ENCODE measurements at regions not wholly inside any gene's neighbourhood (a gene's known extent, or its start where the extent isn't known, plus 50 kb on each side); places are given as distances from the start of the nearest gene placed in this dataset.

DNA sequence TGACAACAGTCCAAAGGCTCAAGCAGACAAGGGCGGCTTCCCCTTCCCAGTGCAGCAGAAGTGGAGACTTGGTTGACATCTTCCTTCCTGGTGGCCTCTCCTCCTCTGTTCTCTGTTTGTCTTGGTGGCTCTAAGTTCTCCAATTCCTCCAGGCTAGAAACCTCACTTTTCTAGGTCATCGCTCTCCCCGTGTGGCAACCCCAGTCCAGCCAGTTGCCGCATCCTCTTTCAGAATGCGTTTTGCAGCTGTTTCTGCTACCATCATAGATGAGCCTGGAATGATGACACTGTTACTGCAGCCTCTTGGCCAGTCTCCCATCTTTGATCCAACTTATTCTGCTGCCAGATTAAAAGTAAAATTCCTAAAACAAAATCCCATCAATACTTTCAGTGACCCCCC is 201.5 kb downstream of the TRIM29 start:
- no peak for DNase-seq

DNA sequence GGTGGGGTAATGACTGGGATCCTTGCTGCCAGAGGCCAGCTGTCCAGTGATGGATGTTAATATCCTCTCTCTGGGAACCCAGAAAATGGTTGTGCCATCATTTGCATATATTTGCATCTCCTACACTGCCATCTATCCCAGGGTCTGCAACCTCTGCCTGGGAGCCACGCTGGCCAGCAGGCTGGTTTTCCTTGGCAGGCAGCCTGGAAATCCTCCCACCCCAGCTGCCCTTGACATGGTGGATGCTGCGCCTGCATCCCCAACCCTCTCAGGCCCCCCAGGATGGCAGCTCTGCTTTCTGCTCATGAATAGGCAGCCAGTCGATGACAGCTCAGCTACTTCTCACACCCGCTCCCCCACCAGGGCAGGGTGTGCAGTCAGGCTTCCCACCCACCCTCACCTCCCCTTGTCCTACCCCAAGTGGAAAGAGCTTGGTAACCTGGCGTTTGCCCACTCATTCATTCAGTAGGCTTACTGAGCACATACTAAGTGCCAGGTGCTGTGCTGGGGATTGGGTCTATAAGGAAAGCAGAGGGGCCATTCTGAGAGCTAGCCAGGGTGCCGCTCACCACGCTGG is 202.5 kb downstream of the TRIM29 start:
- no peak for DNase-seq

DNA sequence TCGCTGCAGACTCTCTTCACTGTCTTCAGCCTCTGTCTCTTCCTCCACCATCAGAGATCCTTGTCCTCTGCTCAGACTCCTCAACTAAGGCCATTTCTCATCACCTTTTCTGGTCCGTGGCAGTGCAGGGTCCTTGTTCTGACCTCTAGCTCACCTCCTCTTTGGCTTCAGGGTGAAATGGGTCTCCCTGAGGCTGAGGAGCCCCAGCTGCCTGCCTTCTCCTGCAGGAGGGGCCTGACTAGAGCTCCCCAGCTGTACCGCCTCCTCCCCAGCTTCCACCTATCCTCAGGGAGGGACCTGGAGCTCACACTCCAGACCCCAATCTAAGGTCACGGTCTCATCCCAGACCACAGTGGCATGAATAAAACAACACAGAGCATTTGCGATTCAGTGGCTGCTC is 203.0 kb downstream of the TRIM29 start:
- no peak for DNase-seq

DNA sequence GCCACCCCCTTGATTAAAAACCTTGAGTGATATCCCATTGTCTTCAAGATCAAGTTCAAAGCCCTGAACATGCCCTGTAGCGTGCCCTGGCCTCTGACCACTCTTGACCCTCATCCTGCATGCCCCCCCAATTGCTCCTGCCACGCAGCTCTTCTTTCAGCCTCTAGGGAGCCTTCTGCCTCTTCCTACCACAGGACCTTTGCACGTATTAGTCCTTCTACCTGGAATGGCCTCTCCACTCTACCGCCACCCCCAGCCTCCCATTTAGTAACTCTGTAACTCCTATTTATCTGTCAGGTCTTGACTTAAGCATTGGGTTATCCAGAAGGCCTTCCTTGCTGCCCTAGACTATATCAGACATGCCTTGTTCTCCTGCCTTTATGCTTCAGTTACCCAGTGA is 203.6 kb downstream of the TRIM29 start:
- no peak for DNase-seq

DNA sequence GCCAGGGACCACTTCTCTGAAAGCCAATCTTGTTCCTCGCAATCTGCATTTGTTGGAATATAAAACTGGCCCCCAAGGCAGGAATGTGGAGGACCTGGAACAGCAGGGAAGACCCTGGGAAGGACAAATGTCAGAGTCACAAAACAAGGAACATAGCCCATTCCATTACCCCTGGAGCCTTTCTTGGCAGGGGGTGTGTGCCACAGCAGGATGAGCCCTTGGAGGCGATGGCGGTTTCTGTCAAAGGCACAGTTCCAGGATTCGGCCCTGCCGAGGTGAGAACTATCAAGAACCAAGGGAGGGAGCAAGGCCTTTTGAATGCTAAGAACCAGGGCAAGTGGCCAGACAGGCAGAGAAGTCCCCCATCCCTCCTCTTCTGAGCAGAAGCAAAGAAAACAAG is 204.3 kb downstream of the TRIM29 start:
- no peak for DNase-seq

DNA sequence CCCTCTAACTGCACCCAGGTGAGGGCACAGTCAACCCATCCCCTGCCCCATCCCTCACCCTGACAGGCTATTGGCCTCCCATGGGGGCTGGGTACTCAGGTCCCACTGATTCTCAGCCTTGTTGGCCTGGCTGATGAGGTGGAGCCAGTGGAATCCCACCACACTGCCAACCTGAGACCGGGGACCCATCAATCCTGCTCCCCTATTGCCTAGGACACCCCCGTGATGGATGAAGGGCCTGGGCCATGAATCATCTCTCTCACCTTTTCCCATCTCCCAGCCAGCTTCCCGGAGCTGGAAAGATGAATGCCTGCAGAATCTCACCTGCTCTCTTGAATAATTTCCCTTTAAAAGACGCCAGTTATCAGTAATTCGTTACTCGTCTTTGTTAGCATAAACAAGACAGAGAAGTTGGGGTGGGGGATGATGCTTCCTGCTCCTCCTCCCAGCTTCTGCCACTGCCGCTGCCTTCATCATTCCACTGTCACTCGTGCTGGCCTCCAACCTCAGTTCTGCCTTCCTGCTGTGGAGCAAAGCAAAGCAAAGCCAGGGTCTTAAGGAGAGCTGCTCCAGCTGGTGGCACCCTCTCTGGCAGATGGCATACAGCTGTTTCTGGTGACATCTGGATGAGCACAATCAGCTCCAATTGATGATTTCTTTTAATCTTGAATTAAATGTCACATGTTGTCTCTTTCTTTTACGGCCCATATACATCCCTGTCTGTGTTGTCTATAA is 204.0 kb upstream of the NECTIN1 start:
- no peak for DNase-seq

DNA sequence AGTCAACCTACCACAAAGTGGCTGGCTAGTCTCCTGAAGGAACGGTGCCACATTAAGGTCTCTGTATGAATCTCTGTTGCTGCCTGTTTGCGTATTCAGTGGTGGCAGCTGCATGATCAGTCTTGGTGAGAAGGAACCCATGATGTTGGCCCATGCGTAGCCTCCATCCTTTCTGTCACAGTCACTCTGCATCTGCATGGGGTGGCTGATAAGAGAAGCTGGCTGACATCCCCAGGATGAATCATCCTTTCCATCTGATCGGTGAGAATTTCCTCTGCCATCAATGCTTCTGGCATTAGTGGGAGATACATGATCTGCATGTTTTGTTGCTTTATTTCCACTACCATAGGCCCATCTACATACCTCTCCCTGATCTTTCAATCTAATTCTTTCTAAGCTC is 199.0 kb upstream of the NECTIN1 start:
- DNase-seq = no peak

DNA sequence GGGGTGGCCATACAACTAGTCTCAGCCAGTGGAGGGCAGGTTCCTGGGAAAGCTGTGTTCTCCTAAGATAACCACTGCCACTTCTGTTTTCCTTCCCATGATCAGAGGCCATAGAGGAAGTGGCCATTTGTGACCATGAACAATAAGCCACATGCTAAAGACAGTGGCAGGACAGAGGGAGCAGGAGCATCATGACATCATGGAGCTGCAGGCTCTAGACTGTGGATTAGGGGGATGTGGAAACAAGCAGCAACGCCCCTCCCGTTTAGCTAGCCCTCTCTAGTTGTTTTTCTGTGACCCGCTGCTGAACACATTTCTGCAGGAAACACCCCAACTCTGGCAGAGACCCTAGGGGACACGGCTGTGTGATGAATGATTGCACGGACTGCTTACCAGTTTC is 195.0 kb upstream of the NECTIN1 start:
- DNase-seq = no peak

DNA sequence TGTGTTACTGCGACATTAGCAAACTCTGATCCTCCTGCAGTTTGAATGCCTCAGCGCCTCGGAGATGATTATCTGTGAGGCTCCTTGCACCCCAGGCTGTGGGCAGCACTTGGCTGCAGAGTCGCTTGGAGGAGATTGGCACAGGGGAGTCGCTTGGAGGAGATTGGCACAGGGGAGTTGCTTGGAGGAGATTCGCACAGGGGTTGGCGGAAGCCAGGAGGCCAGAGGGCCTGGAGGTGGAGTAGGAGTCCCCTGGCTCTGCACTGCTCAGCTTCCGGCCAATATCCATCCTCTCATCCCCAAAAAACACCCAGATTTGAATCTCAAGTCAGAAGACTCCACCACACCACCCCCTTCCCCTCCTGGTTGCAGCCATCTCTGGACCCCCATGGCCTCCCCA is 192.6 kb upstream of the NECTIN1 start:
- DNase-seq = no peak

DNA sequence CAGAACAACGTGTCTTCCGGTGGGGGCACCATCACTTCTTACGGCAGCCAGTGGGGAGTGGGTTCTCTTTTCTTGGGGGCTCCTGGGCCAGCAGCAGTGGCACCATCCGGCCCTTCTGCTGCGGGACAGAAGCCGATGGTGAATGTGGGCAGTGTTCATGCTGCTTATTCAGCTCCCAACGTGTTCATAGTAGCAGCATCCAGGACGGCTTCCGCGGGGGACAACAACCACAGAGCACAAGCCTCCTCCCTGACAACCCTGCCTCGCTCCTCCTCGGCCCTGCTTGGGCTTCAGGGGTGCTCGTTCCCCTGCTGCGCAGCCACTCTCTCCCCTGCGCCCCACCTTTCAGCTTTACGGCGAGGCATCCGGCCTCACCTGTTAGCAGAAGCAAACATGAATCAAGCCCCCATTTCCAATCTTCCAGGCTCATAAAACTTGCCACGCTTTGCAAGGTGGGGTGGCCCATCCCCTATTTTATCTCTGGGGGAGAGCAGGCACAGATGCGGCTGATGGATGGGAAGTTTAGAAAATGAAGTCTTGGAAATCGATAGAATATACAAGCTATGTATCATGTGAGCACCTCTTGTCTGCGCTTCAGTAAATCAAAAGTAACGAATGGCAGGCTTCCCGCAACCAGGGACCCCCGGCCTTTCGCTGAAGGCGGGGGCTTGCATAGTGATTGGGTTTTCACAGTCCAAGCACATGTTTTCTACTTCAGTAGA is 191.8 kb upstream of the NECTIN1 start:
- no peak for DNase-seq

DNA sequence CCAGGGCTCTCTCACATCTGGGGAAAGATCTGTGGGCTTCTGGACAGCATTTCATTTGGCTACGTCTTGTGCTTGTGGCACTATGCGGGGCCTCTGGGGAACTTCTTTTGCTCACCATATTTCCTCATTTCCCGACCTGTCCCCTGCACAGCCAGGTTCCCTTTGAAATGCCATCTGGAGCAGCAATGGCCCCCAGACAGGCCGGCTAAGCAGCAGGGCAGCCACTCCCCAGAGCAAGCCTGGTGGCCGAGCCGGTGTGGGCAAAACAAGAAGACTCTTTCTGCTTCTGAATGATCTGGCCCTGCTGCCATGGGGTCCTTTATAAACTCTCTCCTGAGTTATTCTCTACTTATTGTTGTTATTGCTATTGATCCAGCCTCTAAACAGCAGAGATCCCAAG is 190.7 kb upstream of the NECTIN1 start:
- no peak for DNase-seq

DNA sequence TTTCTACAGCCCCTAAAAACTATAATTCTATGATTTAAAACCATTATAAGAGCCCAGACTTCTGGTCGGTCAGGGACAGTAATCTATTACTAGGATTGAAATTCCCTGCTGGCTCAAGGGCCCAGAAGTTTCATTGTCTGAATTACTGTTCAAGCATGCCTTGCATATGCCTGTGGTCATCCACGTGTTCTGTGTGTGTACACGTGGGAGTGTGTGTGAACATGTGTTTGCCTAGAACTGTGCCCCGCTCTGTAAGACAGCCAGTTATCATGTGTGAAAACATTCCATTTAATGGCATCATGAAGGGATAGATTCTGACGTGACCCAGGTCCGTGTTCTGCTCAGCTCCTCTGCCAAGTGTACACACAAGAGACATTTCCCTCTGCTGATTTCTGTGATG is 189.3 kb upstream of the NECTIN1 start:
- DNase-seq = no peak

DNA sequence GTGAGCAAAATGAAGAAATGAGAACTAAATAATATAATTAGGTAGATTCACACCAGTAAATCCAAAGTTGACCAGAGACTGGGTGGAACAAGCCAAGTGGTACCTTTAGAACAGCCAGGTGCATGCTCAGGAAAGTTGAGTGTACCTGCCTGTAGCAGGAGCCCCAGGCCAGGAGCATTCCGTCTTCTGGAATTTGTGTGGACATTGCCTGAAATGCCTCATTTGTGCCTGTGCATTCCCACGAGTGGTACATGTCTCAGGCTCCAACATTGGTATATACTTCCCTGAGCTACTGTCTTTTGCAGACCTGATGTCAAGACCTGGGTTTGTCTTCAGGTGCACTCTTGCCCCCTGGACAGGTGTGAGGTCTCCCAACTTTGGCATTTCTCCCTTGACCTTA is 187.6 kb upstream of the NECTIN1 start:
- DNase-seq = no peak

DNA sequence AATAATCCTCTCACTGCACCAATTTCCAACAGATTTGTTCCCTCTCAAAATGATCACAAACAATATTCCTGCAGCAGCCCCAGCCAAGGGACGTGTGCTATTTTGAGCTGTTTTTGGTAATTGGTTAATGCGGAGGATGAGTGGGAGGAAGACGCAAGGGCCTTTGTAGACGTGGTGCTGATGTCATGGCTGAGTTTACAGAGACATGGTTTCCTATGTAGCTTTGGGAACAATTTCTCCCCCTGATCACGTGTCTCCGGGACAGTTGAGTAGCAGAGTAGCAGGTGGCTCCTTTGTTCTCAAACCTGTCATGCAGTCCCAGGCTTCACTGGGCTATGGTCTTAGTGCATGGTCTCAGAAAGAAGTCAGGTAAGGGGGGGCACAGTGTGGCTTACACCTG is 183.2 kb upstream of the NECTIN1 start:
- peak; percentile 48 to 62 for DNase-seq

DNA sequence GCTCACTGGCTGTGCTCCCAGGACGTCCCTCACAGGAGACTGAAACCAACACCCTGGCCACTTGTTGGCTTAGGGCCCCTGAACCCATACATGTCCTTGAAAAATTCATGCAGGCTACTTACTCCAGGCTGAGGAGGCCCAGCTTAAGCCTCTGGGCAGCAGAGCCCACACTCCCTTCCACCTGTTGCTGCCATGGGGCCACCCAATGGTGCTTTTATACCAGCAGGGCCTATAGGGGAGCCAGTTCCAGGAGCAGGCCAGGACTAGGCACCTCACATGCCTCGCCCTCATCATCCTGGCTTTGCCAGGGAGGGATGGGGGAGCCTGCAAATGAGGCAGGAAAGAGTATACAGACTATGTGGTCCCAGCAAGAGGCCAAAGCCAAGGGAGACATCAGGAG is 181.7 kb upstream of the NECTIN1 start:
- DNase-seq = no peak

DNA sequence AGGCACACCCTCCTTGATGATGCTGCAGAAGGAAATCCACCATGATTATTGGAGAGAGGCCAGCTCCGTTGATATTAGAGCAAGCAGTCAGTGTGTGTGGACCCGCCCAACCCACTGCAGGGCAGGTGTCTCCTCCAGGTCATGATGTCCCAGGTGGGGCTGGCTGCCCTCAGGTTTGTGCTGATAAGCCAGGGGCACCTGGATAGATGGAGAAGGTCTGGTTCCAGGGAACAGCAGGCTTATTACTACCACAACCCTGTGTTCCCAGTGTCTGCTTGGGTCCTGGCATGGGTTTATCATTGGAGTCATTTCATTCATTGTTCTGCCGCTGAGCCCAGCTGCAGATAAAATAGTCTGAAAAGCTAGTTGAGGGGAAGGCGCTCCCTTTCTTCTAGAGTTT is 181.1 kb upstream of the NECTIN1 start:
- no peak for DNase-seq

DNA sequence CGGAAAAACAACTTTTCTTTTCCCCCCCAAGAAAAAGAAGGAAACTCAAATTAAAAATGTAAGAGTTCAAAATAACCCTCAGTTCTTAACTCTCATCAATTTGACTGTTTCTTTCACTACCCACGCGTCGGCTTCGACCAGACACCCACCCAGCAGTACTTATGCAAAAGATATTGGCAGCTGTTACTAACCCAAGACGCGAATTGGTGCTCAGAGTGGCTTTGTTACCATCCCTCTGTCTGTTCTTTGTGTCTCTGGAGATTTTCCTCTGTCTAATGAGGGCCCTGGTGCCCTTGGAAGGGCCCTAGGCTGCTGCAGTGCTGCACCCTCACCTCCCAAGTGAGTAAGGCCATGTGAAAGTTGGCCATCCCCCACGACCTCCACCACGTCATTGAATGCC is 180.5 kb upstream of the NECTIN1 start:
- no peak for DNase-seq

DNA sequence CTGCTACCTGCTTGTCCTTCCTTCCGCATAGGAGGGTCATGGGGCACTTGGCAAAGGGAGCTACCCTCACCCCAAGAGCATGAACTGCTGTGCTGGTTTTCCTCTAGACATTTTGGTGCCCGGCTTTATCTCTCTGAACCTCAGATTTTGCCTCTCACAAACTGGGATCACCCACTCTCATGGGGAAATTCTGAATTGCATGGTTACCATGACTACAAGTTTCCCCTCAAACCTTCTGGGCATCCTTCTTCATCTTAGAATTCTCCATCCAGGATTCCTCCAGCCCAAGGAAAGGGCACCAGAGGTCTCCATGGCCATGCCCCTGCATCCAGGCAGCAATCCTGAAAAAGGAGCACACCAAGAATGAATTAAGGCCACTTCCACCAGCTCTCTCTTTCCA is 180.1 kb upstream of the NECTIN1 start:
- DNase-seq = no peak

DNA sequence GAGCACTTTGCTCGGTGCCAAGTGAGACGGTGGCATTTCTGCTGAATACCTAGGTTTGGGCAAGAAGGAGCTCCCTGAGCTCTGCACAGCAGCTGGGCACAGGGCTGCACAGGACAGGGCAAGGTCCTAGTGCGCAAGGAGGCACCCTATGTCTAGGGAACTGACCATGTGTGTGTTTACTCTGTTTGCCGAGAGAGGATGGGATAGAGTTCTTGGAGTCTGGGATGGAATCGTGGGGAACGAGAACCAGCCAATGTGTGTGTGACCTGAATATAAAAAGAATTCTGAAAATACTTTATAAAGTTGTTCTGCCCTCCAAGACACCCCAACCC is 179.5 kb upstream of the NECTIN1 start:
- no peak for DNase-seq

DNA sequence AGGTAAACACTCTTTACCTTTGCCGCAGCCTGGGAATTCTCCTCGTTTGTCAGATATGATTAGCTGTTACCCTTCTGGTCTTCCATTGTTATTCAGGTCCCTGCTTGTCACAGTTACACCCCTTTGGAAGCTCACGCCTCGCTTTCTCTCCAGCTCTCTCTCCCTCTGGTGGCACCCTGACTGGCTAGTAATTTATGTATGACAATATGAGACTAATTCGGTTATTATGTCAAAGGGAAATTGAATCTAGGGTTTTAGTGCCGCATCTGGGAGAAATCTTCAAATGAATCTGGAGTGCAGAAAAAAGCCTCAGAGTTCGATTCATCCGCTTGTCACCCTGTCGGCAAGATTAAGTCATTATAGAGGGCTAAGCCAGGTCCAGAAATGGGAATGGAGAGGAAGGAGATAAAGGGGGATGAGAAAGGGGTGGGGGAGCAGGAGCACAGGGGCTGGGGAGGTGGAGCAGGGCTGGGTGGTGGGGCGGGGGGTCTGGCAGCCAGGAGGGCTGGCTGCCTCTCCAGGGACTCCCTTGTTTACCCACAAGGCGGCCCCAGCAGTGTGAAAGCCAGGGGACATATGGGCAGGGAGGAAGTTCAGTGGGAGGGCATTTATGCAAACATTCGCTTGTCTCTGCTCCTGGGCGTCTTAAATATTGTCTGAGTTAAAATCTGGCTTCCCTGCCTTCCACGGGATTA is 179.0 kb upstream of the NECTIN1 start:
- DNase-seq = no peak

DNA sequence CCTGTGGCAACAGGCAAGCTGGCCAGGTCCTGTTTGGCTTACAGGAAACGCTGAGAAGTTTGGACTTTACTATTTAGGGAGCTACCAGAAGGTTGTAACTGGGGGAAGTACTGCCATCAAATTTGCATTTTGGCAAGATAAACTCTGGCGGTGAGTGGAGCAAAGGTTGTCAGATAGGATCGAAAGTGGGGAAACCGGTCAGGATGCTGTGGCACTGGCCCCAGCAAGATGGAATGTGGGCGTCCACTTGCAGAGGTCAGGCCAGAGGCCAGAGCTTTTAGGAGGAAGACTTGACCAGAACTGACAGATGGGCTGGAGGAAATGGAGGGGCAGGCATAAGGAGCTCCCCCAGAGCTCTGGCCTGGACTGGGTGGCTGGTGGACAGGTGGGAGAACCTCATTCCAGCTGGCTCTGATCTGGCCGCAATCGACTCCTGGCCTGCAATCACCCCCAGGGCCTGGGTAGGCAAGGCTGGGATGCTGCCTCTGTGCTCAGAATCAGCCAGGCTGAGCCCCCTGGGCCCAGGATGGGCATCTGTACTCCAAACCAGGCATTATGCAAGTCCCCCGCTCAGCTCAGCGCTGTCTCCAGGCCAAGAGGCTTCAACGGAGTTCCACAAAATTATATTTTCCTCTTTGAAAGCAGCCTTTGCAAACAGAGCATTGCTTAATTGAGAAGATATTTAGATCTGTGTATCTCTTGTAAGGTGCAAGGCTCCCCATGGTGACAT is 178.3 kb upstream of the NECTIN1 start:
- DNase-seq = no peak

DNA sequence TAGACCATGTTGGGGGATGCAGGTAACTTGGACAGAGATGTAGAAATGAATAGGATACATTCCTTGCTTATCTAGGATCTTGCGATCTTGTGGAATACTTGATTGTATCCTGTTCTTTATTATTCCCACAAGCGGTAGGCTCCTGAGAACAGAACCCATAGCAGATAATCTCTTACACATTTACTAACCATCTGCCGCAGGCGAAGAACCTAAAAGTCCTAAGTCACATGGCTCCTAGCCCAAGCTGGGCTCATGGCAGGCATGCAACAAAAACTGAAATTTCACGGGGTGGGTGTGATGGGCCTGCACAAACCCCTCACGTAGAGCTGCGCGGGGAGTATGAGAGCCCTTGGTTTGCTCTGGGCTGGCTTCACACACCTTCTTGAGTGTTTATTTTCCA is 177.4 kb upstream of the NECTIN1 start:
- DNase-seq = no peak

DNA sequence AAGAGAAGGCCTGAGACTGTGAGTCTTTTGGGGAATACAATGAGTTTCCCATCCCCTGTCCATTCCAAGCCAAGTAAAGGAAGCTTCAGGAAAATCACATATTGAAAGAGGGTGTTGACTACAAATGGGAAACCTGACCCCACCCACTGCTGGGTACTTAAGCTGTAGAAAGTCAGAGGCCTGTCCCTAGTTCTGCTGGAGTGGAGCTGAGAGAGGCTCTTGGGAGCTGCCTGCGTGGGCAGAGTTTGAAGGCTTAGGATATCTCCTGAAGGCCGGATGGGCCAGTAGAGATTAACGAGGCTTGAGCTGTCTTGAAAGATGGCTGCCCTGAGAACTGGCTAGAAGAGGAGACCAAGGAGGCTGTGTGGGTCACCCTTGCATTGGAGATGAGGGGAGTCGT is 176.2 kb upstream of the NECTIN1 start:
- DNase-seq = no peak

Data from SHP77 (cell line).